Nephron (organoid): ENCODE measurements at regions not wholly inside any gene's neighbourhood (a gene's known extent, or its start where the extent isn't known, plus 50 kb on each side); places are given as distances from the start of the nearest gene placed in this dataset.

ENCODE experiments used
- H3K27ac Mint-ChIP-seq, 3 experiments: 2 replicates each; pipeline ENCODE4 v1.8.0; 2020; ENCODE audit warnings: mixed read lengths in 3 of 3, mild to moderate bottlenecking in 2 of 3, moderate library complexity in 1 of 3
- H3K27me3 Mint-ChIP-seq: 2 replicates; pipeline ENCODE4 v1.8.0; 2021; ENCODE audit warnings: low read depth, mild to moderate bottlenecking, moderate library complexity, mixed read lengths
- H3K36me3 Mint-ChIP-seq: 2 replicates; pipeline ENCODE4 v1.8.0; 2020; ENCODE audit warnings: low read depth, mixed read lengths
- H3K4me1 Mint-ChIP-seq: 2 replicates; pipeline ENCODE4 v1.8.0; 2020; ENCODE audit warnings: mixed read lengths
- H3K4me3 Mint-ChIP-seq, 3 experiments: 2 replicates each; pipeline ENCODE4 v1.8.0; 2020; ENCODE audit warnings: mild to moderate bottlenecking in 3 of 3, mixed read lengths in 3 of 3, moderate library complexity in 2 of 3
- H3K9me3 Mint-ChIP-seq: 2 replicates; pipeline ENCODE4 v1.8.0; 2020; ENCODE audit warnings: mixed read lengths
- TF ChIP-seq, protein P1 (sequence below), 3 experiments: fragments of 200-600 bp; sonication (generic); IDR thresholded peaks; one replicate each; pipeline ENCODE4 v1.5.0; 2021; ENCODE audit warnings: antibody characterized with exemption in 3 of 3; ENCODE audit not compliant: unreplicated experiment in 3 of 3

DNA sequence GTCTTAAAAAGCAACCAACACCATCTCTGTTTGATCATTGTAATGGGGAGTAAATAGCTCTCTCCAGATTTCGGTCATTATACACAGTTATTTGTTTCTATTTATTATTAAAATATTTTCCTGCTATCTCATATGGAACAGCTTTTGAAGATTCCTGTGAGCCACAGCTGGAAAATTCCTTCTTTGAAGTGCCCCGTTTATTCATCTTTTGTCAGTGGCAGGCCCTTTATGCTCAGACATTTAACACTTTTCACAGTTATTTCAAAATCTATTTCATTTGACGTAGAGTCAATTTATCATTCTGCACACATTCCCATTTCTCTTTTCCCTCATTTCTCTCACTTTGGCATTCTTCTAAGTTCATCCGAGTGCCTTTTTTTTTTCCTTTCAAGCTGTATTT is 245.9 kb upstream of the ELAC2 start:
- H3K27ac Mint-ChIP-seq = no peak overlapping the region
- H3K27me3 Mint-ChIP-seq = no peaks in the 10 kb centered on the region
- H3K9me3 Mint-ChIP-seq = no peaks in the 10 kb centered on the region
- no peaks in the 10 kb centered on the region for H3K36me3 Mint-ChIP-seq
- no peaks in the 10 kb centered on the region for H3K4me1 Mint-ChIP-seq
- H3K4me3 Mint-ChIP-seq = no peak overlapping the region
- TF ChIP-seq, protein P1, sequence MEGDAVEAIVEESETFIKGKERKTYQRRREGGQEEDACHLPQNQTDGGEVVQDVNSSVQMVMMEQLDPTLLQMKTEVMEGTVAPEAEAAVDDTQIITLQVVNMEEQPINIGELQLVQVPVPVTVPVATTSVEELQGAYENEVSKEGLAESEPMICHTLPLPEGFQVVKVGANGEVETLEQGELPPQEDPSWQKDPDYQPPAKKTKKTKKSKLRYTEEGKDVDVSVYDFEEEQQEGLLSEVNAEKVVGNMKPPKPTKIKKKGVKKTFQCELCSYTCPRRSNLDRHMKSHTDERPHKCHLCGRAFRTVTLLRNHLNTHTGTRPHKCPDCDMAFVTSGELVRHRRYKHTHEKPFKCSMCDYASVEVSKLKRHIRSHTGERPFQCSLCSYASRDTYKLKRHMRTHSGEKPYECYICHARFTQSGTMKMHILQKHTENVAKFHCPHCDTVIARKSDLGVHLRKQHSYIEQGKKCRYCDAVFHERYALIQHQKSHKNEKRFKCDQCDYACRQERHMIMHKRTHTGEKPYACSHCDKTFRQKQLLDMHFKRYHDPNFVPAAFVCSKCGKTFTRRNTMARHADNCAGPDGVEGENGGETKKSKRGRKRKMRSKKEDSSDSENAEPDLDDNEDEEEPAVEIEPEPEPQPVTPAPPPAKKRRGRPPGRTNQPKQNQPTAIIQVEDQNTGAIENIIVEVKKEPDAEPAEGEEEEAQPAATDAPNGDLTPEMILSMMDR (IDR thresholded peaks at IDR 0.05; ENCODE audit: unreplicated experiment in 3 of 3) = no peak

DNA sequence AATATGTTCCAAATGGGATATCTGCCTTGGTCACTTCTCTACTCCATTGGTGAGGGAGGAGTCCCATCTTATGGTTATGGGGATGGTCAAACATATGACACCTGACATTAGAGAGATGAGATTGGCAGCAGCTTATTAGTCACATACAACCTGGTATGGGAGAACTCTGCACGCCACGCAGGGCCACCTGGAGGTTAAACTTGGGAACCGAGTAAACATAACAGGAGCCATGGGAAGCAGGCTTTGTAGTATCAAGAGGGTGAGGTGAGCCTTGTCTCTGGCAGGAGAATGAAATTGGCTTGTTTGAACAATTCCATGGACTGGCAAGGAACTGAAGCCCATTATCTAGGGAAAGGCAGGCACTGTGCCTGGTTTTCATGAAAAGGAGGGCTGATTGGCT is 238.7 kb upstream of the ELAC2 start:
- TF ChIP-seq, protein P1 (IDR thresholded peaks at IDR 0.05; ENCODE audit: unreplicated experiment in 3 of 3) = no peak
- peaks cover 2% of the 10 kb centered on the region for H3K9me3 Mint-ChIP-seq
- no peak overlapping the region for H3K4me3 Mint-ChIP-seq
- no peaks in the 10 kb centered on the region for H3K4me1 Mint-ChIP-seq
- no peaks in the 10 kb centered on the region for H3K36me3 Mint-ChIP-seq
- H3K27me3 Mint-ChIP-seq = no peaks in the 10 kb centered on the region
- no peak overlapping the region for H3K27ac Mint-ChIP-seq

DNA sequence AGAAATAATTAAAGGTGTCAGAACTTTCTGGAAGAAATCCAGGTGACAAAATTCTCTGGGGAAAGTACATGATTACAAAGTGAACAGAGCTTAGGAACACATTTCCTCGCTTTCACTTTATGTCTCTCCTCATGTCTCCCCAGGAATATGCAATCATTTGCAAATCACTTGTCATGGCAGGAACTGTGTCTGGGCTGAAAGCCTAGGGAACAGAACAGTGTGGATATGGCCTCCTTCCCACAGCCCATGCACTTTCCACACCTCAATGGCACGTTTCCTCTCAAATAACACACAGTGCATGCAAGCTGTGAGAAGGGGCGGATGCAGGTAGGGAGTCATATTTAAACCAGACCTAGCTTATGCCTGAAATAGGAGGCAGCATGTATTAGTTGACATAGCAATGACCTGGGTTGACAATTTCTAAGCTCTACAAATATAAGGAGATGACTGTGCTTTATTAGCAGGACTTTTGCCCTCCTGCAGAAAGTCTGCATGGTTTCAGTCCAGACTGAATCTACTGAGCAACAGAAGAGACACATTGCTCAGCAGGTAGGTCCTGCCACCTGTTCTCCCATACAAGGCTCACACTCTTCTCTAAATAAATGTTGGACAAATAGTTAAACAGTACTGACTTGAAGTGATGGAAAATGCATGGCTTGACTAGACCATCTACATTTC is 236.0 kb upstream of the ELAC2 start:
- TF ChIP-seq, protein P1 (IDR thresholded peaks at IDR 0.05; ENCODE audit: unreplicated experiment in 3 of 3) = no peak
- Mint-ChIP-seq H3K27me3 (no peaks in the 10 kb centered on the region), H3K9me3 (peaks cover 2% of the 10 kb centered on the region), H3K27ac (no peak overlapping the region), H3K4me1 (no peaks in the 10 kb centered on the region), H3K36me3 (no peaks in the 10 kb centered on the region), H3K4me3 (no peak overlapping the region)

DNA sequence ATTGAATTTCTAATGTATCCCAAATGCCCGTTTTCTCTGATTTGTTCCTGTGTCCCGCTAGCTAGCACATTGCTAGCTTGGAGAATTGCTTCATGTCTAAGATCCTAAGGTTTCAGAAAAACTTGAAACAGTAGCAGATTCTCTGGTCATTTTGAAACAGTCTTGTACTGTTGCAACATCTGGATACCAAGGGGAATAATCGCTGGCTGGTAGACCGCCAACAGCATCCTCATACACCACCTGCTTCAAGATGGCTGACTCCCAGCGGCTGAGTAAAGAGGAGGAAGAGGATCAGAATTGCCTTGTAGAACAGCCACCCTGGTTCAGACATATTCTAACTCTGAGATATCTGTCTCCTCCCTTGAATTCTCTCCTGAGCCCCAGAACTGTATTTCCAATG is 226.7 kb upstream of the ELAC2 start:
- TF ChIP-seq, protein P1 (IDR thresholded peaks at IDR 0.05; ENCODE audit: unreplicated experiment in 3 of 3) = no peak
- Mint-ChIP-seq H3K27ac (no peak overlapping the region), H3K36me3 (no peaks in the 10 kb centered on the region), H3K9me3 (peaks cover 6% of the 10 kb centered on the region), H3K4me3 (no peak overlapping the region), H3K27me3 (no peaks in the 10 kb centered on the region), H3K4me1 (no peaks in the 10 kb centered on the region)

DNA sequence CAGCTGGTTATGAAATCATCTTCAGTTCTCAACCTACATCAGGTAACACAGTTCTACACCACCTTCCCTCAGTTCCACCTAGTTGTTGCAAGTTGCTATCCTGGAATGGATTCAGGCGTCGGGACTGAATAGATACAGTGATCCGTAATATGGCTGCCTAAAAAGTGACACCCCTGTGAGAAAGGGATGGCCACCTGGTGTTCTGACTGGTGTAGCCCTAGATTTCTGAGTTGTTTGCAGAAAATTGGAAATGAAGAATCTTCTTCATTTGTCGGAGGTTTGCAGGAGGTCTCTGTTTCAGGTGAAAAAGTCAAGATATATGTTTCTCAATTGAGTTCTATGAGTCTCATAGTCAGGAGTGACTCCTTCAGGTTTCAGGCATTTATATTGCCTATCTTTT is 225.8 kb upstream of the ELAC2 start:
- H3K27ac Mint-ChIP-seq = no peak overlapping the region
- H3K27me3 Mint-ChIP-seq = no peaks in the 10 kb centered on the region
- H3K4me3 Mint-ChIP-seq = no peak overlapping the region
- TF ChIP-seq, protein P1 (IDR thresholded peaks at IDR 0.05; ENCODE audit: unreplicated experiment in 3 of 3) = no peak
- no peaks in the 10 kb centered on the region for H3K36me3 Mint-ChIP-seq
- peaks cover 4% of the 10 kb centered on the region for H3K9me3 Mint-ChIP-seq
- no peaks in the 10 kb centered on the region for H3K4me1 Mint-ChIP-seq

DNA sequence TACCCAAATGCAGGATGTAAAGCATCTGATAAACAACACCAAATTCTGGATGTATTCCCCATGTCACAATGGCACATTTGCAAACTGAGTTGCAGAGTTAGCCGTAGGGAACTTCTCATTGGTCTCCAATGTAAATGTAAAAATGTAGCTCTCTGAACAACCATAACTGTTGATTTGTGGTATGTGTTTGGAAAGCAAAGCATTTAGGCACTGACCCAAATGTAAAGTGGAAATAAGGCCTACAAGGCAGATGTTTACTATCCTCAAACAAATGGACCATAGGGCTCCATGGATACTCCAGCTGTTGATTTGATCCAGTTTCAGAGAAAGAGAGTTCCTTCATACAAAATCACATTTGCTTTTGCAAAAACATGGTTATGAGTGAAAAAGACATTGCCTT is 223.0 kb upstream of the ELAC2 start:
- Mint-ChIP-seq H3K4me3 (no peak overlapping the region), H3K36me3 (no peaks in the 10 kb centered on the region), H3K27me3 (no peaks in the 10 kb centered on the region), H3K4me1 (no peaks in the 10 kb centered on the region), H3K9me3 (peaks cover 2% of the 10 kb centered on the region), H3K27ac (no peak overlapping the region)
- TF ChIP-seq, protein P1 (IDR thresholded peaks at IDR 0.05; ENCODE audit: unreplicated experiment in 3 of 3) = no peak
